OCI-LY7 (cell line): ENCODE measurements at regions not wholly inside any gene's neighbourhood (a gene's known extent, or its start where the extent isn't known, plus 50 kb on each side); places are given as distances from the start of the nearest gene placed in this dataset.

Experiments
- BruUV-seq: library from RNA; stranded (reverse); fragments of 400-500 nt; replicated peaks from 2 replicates; lab custom pipeline; 2021; lab: Mats Ljungman, UMichigan
- CTCF ChIA-PET: fragments of 300-600 bp; sonication (Branson Sonifier 250); formaldehyde crosslinking; loops from one replicate; lab custom pipeline; 2022; ENCODE audit warnings: antibody characterized with exemption; ENCODE audit not compliant: unreplicated experiment; lab: Charles Lee
- POLR2A ChIA-PET: fragments of 300-600 bp; sonication (Branson Sonifier 250); formaldehyde crosslinking; loops from one replicate; lab custom pipeline; 2022; ENCODE audit warnings: antibody characterized with exemption; lab: Charles Lee
- DNase-seq: peaks from one replicate; pipeline ENCODE4 v3.0.0-alpha.2; 2015; ENCODE audit warnings: low spot score
- H2AFZ ChIP-seq: fragments of 200-600 bp; sonication (generic), shearing (Covaris generic); 2 replicates; pipeline ENCODE4 v1.6.1; 2014; ENCODE audit warnings: mild to moderate bottlenecking, antibody characterized with exemption, low read length, moderate library complexity
- H3K27ac ChIP-seq: fragments of 200-600 bp; sonication (generic); 2 replicates; pipeline ENCODE4 v1.5.1; 2014; ENCODE audit warnings: mixed run types, low read depth, mild to moderate bottlenecking, moderate library complexity, low read length, inconsistent platforms; ENCODE audit not compliant: poor library complexity, severe bottlenecking
- H3K36me3 ChIP-seq: fragments of 200-600 bp; sonication (generic); 2 replicates; pipeline ENCODE4 v1.6.1; 2014; ENCODE audit warnings: mild to moderate bottlenecking, antibody characterized with exemption, low read length, moderate library complexity, mixed read lengths; ENCODE audit not compliant: insufficient read depth
- H3K4me1 ChIP-seq: fragments of 200-600 bp; sonication (generic); 2 replicates; pipeline ENCODE4 v1.5.1; 2014; ENCODE audit warnings: mild to moderate bottlenecking, low read length; ENCODE audit not compliant: insufficient read depth, poor library complexity, severe bottlenecking
- H3K4me2 ChIP-seq: fragments of 200-600 bp; sonication (generic); 2 replicates; pipeline ENCODE4 v1.6.1; 2014; ENCODE audit warnings: mild to moderate bottlenecking, low read length
- H3K4me3 ChIP-seq: fragments of 200-600 bp; sonication (generic); 2 replicates; pipeline ENCODE4 v1.5.1; 2014; ENCODE audit warnings: mild to moderate bottlenecking, low read depth, low read length; ENCODE audit not compliant: poor library complexity, severe bottlenecking
- H3K79me2 ChIP-seq: fragments of 200-600 bp; sonication (generic); 2 replicates; pipeline ENCODE4 v1.6.1; 2016; ENCODE audit warnings: low read depth, mild to moderate bottlenecking, low read length, moderate library complexity, mixed read lengths; ENCODE audit not compliant: insufficient read depth
- H3K9me2 ChIP-seq: fragments of 200-600 bp; sonication (generic); 2 replicates; pipeline ENCODE4 v1.6.1; 2016; ENCODE audit warnings: mild to moderate bottlenecking, low read length, mixed read lengths; ENCODE audit not compliant: insufficient read depth
- H3K9me3 ChIP-seq: fragments of 200-600 bp; sonication (generic); 2 replicates; pipeline ENCODE4 v1.6.1; 2014; ENCODE audit warnings: mild to moderate bottlenecking, mixed run types, low read length, mixed read lengths
- H4K20me1 ChIP-seq: fragments of 200-600 bp; sonication (generic); 2 replicates; pipeline ENCODE4 v1.6.1; 2014; ENCODE audit warnings: mild to moderate bottlenecking, antibody characterized with exemption, low read length, moderate library complexity, mixed read lengths; ENCODE audit not compliant: insufficient read depth
- CTCF ChIP-seq: fragments of 200-600 bp; sonication (generic); conservative IDR thresholded peaks from 2 replicates; pipeline ENCODE4 v1.5.1; 2014; ENCODE audit warnings: mild to moderate bottlenecking, antibody characterized with exemption, low read length, moderate library complexity, mixed read lengths
- EZH2phosphoT487 ChIP-seq: fragments of 200-600 bp; sonication (generic); IDR thresholded peaks from 2 replicates; pipeline ENCODE4 v1.6.1; 2018; ENCODE audit warnings: low read depth, borderline replicate concordance, mild to moderate bottlenecking, mixed run types, antibody characterized with exemption, low read length, moderate library complexity, mixed read lengths
- intact Hi-C: fragments of 100-400 bp; cut with micrococcal nuclease; formaldehyde crosslinking; loops from one replicate; pipeline ENCODE4 v1.10.0; 2022; ENCODE audit not compliant: unreplicated experiment

GRCh38 chr10:9102026-9102425 is 1047.5 kb downstream of the GATA3 start:
- Histone ChIP-seq H3K79me2 (no peaks in the 10 kb centered on the region), H3K9me2 (no peaks in the 10 kb centered on the region), H2AFZ (no peak overlapping the region), H3K4me1 (no peaks in the 10 kb centered on the region), H3K36me3 (no peaks in the 10 kb centered on the region), H3K4me2 (no peak overlapping the region), H3K9me3 (no peaks in the 10 kb centered on the region), H3K4me3 (no peak overlapping the region), H4K20me1 (no peaks in the 10 kb centered on the region), H3K27ac (no peak overlapping the region)
- ChIA-PET CTCF (no interaction called here), POLR2A (no interaction called here)
- intact Hi-C loops, result no loop called here
- BruUV-seq, result no TSS peak
- TF ChIP-seq EZH2phosphoT487, result no peak
- no peak for TF ChIP-seq CTCF
- no peak for DNase-seq

- no peak overlapping the region for H3K4me2 ChIP-seq
- ChIA-PET POLR2A (no interaction called here), CTCF (no interaction called here)
- no peak overlapping the region for H3K4me3 ChIP-seq
- DNase-seq, result no peak
- TF ChIP-seq CTCF (no peak), EZH2phosphoT487 (no peak)
- no peaks in the 10 kb centered on the region for H3K4me1 ChIP-seq
- no peaks in the 10 kb centered on the region for H4K20me1 ChIP-seq
- H3K9me2 ChIP-seq, result no peaks in the 10 kb centered on the region
- no peak overlapping the region for H3K27ac ChIP-seq
- H3K36me3 ChIP-seq, result no peaks in the 10 kb centered on the region
- intact Hi-C loops, result no loop called here
- no peak overlapping the region for H2AFZ ChIP-seq
- no peaks in the 10 kb centered on the region for H3K9me3 ChIP-seq
- BruUV-seq, result no TSS peak
- no peaks in the 10 kb centered on the region for H3K79me2 ChIP-seq
Observed at GRCh38 chr10:9103301-9103700, 1048.8 kb downstream of the GATA3 start.

GRCh38 chr10:9111976-9112375 is 1057.5 kb downstream of the GATA3 start:
- no peaks in the 10 kb centered on the region for H3K9me3 ChIP-seq
- POLR2A ChIA-PET, result interaction anchor here (0.6 kb wide), 1 partner anchor 868 kb away, joined by 3 read pairs; no protein-coding TSS in a partner anchor
- H3K4me1 ChIP-seq, result no peaks in the 10 kb centered on the region
- no peaks in the 10 kb centered on the region for H3K9me2 ChIP-seq
- intact Hi-C loops, result no loop called here
- H4K20me1 ChIP-seq, result no peaks in the 10 kb centered on the region
- no peak overlapping the region for H3K4me2 ChIP-seq
- DNase-seq, result no peak
- no peak overlapping the region for H3K4me3 ChIP-seq
- no TSS peak for BruUV-seq
- CTCF ChIA-PET, result no interaction called here
- no peak overlapping the region for H3K27ac ChIP-seq
- no peak overlapping the region for H2AFZ ChIP-seq
- no peaks in the 10 kb centered on the region for H3K36me3 ChIP-seq
- TF ChIP-seq CTCF (no peak), EZH2phosphoT487 (no peak)
- H3K79me2 ChIP-seq, result no peaks in the 10 kb centered on the region
